GM18505 (cell line): ENCODE measurements at regions not wholly inside any gene's neighbourhood (a gene's known extent, or its start where the extent isn't known, plus 50 kb on each side); places are given as distances from the start of the nearest gene placed in this dataset.
"Not testable (repeated sequence)": the region's sequence is repeated elsewhere in the genome, so short reads cannot be mapped to it uniquely, and the experiment has no call there.

Experiments used
- ATAC-seq: cut with Tn5 transposase; IDR thresholded peaks from one replicate; pipeline ENCODE4 v1.9.1; 2021; ENCODE audit not compliant: unreplicated experiment
- POLR2A ChIP-seq: IDR thresholded peaks from 4 replicates; pipeline ENCODE4 v1.6.1; 2011; ENCODE audit warnings: borderline replicate concordance; ENCODE audit not compliant: insufficient read depth, insufficient read length; ENCODE audit errors: extremely low read depth

- TF ChIP-seq POLR2A, result no peak
- ATAC-seq, result no peak
These were observed 342.3 kb upstream of the EPHA4 start for GRCh38 chr2:221914334-221914880.

GRCh38 chr2:221911890-221912289, 339.8 kb upstream of the EPHA4 start:
- no peak for TF ChIP-seq POLR2A
- ATAC-seq, result no peak

DNA sequence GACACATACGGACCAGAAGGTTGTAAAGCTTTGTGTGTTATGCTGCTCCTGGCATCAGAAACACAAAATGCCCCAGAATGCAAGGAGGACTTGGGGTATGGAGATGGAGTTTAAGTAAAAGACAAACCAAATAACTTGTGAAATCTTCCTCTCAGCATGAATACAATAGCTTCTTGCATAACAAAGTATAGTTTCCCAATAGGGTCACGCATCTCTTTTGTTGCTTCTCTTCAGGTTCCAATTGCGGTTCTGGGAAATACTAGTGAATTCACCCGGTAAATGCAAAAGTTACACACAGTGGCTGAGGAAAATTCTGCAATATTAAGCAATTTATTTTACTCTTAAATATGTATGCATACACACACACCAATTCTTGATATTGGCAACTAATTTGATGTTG, 339.2 kb upstream of the EPHA4 start:
- no peak for TF ChIP-seq POLR2A
- no peak for ATAC-seq

DNA sequence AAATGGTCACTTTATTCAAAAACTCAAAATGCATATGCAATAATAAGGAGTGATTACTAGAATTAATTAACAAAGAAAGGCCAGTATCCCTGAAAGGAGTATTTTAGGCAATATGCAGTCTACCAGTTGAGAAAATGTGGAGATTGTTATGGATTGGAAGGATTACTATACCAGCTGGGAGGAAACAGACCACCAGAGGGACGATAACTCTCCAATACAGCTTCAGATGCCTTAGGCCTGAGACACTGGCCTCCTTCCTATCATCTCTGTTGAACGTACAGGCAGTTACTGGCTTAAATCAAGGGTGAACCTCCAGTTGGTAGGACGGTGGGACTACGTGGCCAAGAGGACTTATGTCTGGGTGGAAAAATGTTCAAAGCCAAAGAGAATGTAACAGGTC, 336.4 kb upstream of the EPHA4 start:
- no peak for ATAC-seq
- TF ChIP-seq POLR2A, result no peak

DNA sequence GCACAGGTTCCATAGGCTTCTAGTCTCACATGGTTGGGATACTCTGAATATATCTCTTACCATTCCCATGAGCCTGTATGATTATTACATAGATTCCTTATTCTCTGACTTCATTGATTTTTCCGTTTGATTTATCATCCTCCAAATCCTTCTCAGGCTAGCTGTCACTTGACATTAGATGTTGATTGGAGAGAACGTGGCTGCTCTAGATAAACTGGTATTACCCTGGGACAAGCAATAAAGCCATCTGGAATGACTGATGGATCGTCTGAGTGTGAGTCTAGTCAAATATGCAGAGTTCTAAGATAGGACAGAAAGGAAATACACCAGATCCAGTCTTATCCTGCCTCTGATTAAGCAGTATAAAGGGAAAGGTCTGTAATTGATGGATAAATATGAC, 325.6 kb upstream of the EPHA4 start:
- no peak for ATAC-seq
- no peak for TF ChIP-seq POLR2A

DNA sequence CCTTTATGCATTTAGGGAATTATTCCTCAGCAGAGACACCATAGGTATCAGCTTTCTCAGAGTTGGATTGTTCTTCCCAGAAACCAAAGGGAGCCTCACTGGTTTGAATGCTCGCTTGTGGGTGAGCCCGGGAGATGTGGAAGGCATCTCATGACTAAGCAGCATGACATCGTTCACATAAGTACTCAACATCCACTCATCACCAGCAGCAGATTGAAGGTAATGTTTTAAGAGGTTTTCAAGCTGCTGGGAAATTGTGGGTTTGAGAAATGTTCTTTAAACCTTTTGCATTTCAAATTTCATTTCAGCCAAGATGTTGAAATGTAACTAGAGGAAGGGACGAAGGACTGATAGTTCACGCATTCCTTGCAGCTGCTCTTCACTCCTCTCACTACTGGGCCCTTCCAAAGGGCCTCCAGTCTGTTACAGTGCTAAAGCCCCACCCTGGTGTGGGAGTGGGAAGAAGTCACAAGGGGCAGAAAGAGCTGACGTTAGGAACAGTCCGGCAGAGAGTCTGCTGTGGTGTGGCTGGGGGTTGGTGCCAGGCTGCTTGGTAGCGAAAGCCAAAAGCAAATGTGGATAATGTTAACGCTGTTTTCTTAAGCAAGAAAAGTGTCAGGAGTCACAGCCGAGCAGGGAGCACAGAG, 324.5 kb upstream of the EPHA4 start:
- TF ChIP-seq POLR2A, result no peak
- ATAC-seq, result no peak

- TF ChIP-seq POLR2A, result no peak
- no peak for ATAC-seq
These were observed 323.4 kb upstream of the EPHA4 start for GRCh38 chr2:221895366-221896121.

DNA sequence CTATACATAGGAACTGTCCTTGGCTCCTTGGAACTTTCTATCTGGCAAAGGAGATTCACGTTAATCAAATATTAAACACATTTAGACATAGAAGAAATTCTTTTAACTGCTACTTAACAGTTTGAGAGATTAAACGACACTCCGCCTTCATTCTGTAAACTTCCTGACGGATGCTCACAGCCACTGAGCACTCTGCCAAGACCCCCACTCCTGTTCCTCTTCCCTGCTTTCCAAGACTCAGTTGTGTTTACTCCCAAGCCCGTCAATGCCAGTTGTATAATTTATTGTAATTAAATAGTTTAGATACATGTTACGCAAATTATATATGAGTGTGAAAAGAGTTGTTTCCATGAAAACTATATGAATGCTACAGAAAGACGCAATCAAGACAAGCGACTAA, 321.4 kb upstream of the EPHA4 start:
- no peak for TF ChIP-seq POLR2A
- no peak for ATAC-seq

GRCh38 chr2:221892006-221892405, 319.9 kb upstream of the EPHA4 start:
- ATAC-seq, result not testable (repeated sequence)

DNA sequence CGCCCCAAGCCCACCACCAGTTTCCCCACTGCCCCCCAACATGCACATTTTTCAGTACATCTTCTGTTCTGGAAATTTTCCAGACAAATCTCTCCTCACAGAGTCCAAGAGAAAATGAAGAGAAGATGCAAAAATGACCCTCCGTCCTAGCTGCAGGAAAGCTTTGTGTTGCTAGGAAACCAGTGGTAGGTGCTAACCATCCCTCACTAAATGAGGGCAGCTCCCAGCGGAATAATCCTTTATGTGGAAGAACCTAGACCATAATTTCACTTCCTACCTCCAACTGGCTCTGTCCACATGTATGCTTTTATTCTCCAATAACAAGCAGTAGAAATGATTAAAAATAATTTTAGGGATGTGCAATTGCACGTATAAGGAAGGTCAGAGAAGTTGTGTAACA, 311.9 kb upstream of the EPHA4 start:
- no peak for ATAC-seq
- no peak for TF ChIP-seq POLR2A

DNA sequence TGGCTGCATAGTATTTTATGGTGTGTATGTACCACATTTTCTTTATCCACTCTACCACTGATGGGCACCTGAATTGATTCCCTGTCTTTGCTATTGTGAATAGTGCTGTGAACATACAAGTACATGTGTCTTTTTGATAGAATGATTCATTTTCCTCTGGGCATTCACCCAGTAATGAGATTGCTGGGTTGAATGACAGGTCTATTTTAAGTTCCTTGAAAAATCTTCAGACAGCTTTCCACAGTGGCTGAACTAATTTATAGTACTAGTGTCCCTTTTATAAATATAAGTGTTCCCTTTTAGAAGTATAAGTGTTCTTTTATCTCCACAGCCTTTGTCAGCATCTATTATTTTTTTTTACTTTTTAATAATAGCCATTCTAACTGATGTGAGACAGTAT, 303.9 kb upstream of the EPHA4 start:
- no peak for TF ChIP-seq POLR2A
- no peak for ATAC-seq

DNA sequence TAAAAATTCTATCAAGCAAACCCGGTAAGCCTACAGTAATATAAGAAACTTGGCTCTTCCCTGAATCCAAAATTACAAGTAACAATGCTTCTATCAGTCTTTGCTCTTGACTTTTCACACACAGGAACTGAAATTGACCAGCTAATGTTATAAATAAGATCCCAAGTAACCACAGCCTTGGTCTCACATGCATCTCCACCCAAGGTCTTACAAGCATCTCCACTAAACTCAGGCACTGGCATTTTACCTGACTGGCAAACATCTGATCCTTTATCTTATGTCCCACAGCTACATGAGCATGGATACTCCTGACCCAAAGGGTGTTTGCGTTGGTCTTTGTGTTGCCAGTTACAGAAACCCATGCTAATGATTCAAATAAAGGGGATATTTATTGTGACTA, 302.3 kb upstream of the EPHA4 start:
- no peak for TF ChIP-seq POLR2A
- no peak for ATAC-seq

DNA sequence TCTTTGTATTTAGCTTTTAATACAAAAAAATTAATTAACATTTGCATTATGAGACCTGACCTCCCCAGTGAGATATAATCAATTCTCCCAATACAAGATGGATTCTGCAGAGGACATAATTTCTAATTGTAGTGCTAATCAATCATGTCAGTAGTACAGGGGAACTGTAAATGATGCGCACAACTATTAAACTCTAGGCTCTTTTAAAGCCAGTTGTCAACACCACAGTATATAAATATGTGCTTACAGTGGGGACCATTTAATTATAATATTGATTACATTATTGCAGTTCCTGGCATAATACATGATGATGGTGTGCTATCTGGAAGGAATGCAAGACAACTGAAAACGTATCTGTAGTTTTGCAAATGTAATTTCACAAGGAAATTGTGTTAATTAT, 285.6 kb upstream of the EPHA4 start:
- no peak for TF ChIP-seq POLR2A
- no peak for ATAC-seq

GRCh38 chr2:221853297-221853696, 281.2 kb upstream of the EPHA4 start:
- TF ChIP-seq POLR2A, result no peak
- ATAC-seq, result no peak
